ENCODE measurements at regions not wholly inside any gene's neighbourhood (a gene's known extent, or its start where the extent isn't known, plus 50 kb on each side); places are given as distances from the start of the nearest gene placed in this dataset.
A peak's percentile ranks its signal among the peaks of the same experiment; 100 is the strongest.

- peak in 3 of 4 experiments; percentile 33 to 45 (median 42) for TF ChIP-seq CTCF (IDR thresholded peaks at IDR 0.05)
- TF ChIP-seq POLR2A (IDR thresholded peaks at IDR 0.05) = no peak
Observed at GRCh38 chr10:123573236-123574108, 92.7 kb upstream of the GPR26 start.
